ENCODE measurements at regions not wholly inside any gene's neighbourhood (a gene's known extent, or its start where the extent isn't known, plus 50 kb on each side); places are given as distances from the start of the nearest gene placed in this dataset.

GRCh38 chr2:222050981-222051380, 247.8 kb downstream of the PAX3 start:
- Histone ChIP-seq H3K56ac (replicated peaks; ENCODE audit: insufficient read length, low read depth, low read length) (no peak overlapping the region), H2AFZ (ENCODE audit: low read length) (no peak overlapping the region), H3K79me2 (ENCODE audit: control insufficient read depth in 1 of 2, insufficient read depth in 2 of 2, low read length in 2 of 2) (no peaks in the 10 kb centered on the region), H3K18ac (ENCODE audit: extremely low read depth, low read length) (no peak overlapping the region), H3K23me2 (ENCODE audit: low read depth, low read length) (no peaks in the 10 kb centered on the region; the same call in 1 of the 2 replicates), H3K27ac (ENCODE audit: low read depth, low read length) (no peak overlapping the region), H3K9me3 (ENCODE audit: insufficient read depth in 2 of 2, low read depth in 1 of 2, low read length in 1 of 2) (no peaks in the 10 kb centered on the region), H3K4ac (replicated peaks; ENCODE audit: insufficient read length, low read depth, low read length) (no peak overlapping the region), H3K23ac (ENCODE audit: insufficient read length) (no peak overlapping the region), H4K91ac (replicated peaks; ENCODE audit: insufficient read length, low read length) (no peak overlapping the region), H2AK5ac (ENCODE audit: low read depth, low read length) (no peak overlapping the region), H3K14ac (ENCODE audit: insufficient read length) (no peak overlapping the region), H3K27me3 (replicated peaks in 1 of 4; ENCODE audit: control insufficient read depth in 3 of 4, extremely low read depth in 1 of 4, insufficient read depth in 3 of 4, low read length in 3 of 4) (peaks cover 22 to 55% (median 44%) of the 10 kb centered on the region in 4 experiments), H3K36me3 (ENCODE audit: control insufficient read depth in 2 of 4, insufficient read depth in 4 of 4, low read length in 3 of 4) (no peaks in the 10 kb centered on the region), H3K9ac (replicated peaks in 1 of 4; ENCODE audit: extremely low read depth in 1 of 4, low read depth in 3 of 4, low read length in 3 of 4) (no peak overlapping the region), H2BK15ac (ENCODE audit: low read length) (no peak overlapping the region), H2BK12ac (ENCODE audit: low read depth, low read length) (no peak overlapping the region), H3K79me1 (ENCODE audit: low read depth, low read length) (no peaks in the 10 kb centered on the region), H2BK120ac (replicated peaks; ENCODE audit: low read depth, low read length) (no peak overlapping the region), H2BK5ac (ENCODE audit: low read depth, low read length) (no peak overlapping the region), H4K20me1 (replicated peaks in 1 of 2; ENCODE audit: control insufficient read depth in 1 of 2, insufficient read depth in 2 of 2, low read length in 2 of 2) (peaks cover 2% of the 10 kb centered on the region in 2 experiments), H4K8ac (ENCODE audit: extremely low read depth, insufficient read depth, low read length) (no peak overlapping the region), H3K4me3 (ENCODE audit: extremely low read depth in 1 of 4, insufficient read depth in 2 of 4, low read depth in 3 of 4, low read length in 4 of 4) (no peak overlapping the region), H4K5ac (ENCODE audit: insufficient read length, low read depth, low read length) (no peak overlapping the region), H3K4me1 (replicated peaks in 1 of 4; ENCODE audit: control insufficient read depth in 3 of 4, insufficient read depth in 4 of 4, low read length in 3 of 4) (peaks cover 0 to 9% (median 6%) of the 10 kb centered on the region in 4 experiments; a peak in 3 of 7 replicates), H2BK20ac (ENCODE audit: low read length) (no peak overlapping the region), H3K4me2 (ENCODE audit: insufficient read depth in 1 of 2, low read depth in 2 of 2, low read length in 2 of 2) (no peak overlapping the region)
- WGBS, 2 experiments (ENCODE audit: extremely low coverage in 1 of 2, insufficient coverage in 1 of 2, insufficient read length in 1 of 2, insufficient replicate concordance in 2 of 2, low coverage in 1 of 2, low lambda C conversion rate in 2 of 2, missing lambda C conversion rate in 1 of 2): 91% methylated on average over 4 of the region's 4 CpGs; no CpG with 5 or more reads in 1 of the 2 experiments
- TF ChIP-seq RAD21 (IDR thresholded peaks at IDR 0.05 in 1 of 2, conservative IDR thresholded peaks at IDR 0.05 in 1 of 2; ENCODE audit: low read depth in 2 of 2, low read length in 2 of 2) (no peak), EGR1 (IDR thresholded peaks at IDR 0.05; ENCODE audit: borderline replicate concordance, low read depth, low read length) (no peak), MAFK (IDR thresholded peaks at IDR 0.05; ENCODE audit: low read depth, low read length) (no peak), SIRT6 (IDR thresholded peaks at IDR 0.05; ENCODE audit: low read length) (no peak), TCF12 (IDR thresholded peaks at IDR 0.05; ENCODE audit: low read depth, low read length) (no peak), GABPA (IDR thresholded peaks at IDR 0.05; ENCODE audit: borderline replicate concordance, insufficient read depth, low read length) (no peak), ZNF274 (IDR thresholded peaks at IDR 0.05; ENCODE audit: borderline replicate concordance, extremely low read depth, low read length) (no peak)
- ChIA-PET POLR2A (ENCODE audit: partially characterized antibody) (no interaction called here), CTCF (ENCODE audit: partially characterized antibody) (interaction anchor here (0.7 to 10.9 kb wide), 12 partner anchors 8 to 510 kb away, joined by 3 to 95 read pairs (median 4); no protein-coding TSS in a partner anchor)
- DNase-seq (ENCODE audit: low read depth in 1 of 2, low spot score in 2 of 2): no peak
- no peak for FAIRE-seq

Measured in H1 (cell line).